Fibroblast of villous mesenchyme (primary cell): ENCODE measurements at regions not wholly inside any gene's neighbourhood (a gene's known extent, or its start where the extent isn't known, plus 50 kb on each side); places are given as distances from the start of the nearest gene placed in this dataset. TPM values are rescaled to one million over a fixed set of nuclear protein-coding genes. Genes with fewer than 3 reads are reported as not detected.

Source experiments
- DNase-seq: peaks from one replicate; pipeline ENCODE4 v3.0.0-alpha.2; 2010; ENCODE audit warnings: low read depth
- H3K4me3 ChIP-seq: 2 replicates; pipeline ENCODE4 v1.5.1; 2011; ENCODE audit warnings: low read depth, mild to moderate bottlenecking, low read length
- small RNA-seq: library from RNA; depleted of rRNA; stranded (forward); fragments of <200 nt; gene quantifications from one replicate; pipeline ENCODE3, GENCODE V24; 2012
- TF ChIP-seq, protein P1 (sequence below): IDR thresholded peaks from 2 replicates; pipeline ENCODE4 v1.5.1; 2012; ENCODE audit warnings: low read depth, mild to moderate bottlenecking, low read length; ENCODE audit not compliant: insufficient read depth

DNA sequence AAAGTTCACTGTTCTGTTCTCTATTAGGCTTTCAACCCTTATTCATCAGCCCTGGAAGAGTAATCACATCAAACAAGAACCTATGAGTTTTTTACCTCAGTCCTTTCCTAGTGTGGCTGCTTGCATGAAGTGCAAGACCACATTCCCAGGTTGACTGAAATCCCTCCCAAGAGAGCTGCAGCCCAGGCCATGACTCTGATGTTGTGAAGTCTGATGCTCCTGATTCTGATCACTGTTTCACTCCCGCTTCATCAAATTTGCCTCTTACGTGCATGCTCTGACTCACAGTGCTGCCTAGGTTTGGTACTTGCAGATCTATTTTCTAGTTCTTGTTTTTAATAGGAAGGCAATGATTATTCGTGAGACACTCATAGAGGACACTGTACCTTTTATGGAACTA, 58.2 kb upstream of the DSEL start:
- no peak for DNase-seq
- TF ChIP-seq, protein P1, sequence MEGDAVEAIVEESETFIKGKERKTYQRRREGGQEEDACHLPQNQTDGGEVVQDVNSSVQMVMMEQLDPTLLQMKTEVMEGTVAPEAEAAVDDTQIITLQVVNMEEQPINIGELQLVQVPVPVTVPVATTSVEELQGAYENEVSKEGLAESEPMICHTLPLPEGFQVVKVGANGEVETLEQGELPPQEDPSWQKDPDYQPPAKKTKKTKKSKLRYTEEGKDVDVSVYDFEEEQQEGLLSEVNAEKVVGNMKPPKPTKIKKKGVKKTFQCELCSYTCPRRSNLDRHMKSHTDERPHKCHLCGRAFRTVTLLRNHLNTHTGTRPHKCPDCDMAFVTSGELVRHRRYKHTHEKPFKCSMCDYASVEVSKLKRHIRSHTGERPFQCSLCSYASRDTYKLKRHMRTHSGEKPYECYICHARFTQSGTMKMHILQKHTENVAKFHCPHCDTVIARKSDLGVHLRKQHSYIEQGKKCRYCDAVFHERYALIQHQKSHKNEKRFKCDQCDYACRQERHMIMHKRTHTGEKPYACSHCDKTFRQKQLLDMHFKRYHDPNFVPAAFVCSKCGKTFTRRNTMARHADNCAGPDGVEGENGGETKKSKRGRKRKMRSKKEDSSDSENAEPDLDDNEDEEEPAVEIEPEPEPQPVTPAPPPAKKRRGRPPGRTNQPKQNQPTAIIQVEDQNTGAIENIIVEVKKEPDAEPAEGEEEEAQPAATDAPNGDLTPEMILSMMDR = no peak
- no peak overlapping the region for H3K4me3 ChIP-seq

DNA sequence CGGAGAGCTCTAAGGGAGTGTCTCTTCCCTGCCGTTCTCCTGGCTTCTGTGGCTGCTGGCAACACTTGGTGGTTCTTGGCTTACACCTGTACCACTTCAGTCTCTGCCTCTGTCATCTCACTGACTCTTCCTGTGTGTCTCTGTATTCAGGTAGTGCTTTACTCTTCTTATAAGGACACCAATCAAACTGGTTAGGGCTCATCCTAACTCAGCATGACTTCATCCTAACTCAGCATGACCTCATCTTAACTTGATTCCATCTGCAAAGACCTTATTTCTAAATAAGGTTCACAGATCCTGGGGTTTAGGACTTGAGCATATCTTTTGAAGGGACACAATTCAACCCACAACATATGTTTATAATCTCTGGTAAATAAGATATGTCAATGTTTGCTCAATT, 51.6 kb upstream of the DSEL start:
- DNase-seq = no peak
- no peak overlapping the region for H3K4me3 ChIP-seq
- TF ChIP-seq, protein P1 = no peak

Small RNA genes lying in the stretch of these regions (small RNA-seq; reads per million reads assigned to genes)
- not detected for gene AC067819.1
